ENCODE measurements at regions not wholly inside any gene's neighbourhood (a gene's known extent, or its start where the extent isn't known, plus 50 kb on each side); places are given as distances from the start of the nearest gene placed in this dataset.

DNA sequence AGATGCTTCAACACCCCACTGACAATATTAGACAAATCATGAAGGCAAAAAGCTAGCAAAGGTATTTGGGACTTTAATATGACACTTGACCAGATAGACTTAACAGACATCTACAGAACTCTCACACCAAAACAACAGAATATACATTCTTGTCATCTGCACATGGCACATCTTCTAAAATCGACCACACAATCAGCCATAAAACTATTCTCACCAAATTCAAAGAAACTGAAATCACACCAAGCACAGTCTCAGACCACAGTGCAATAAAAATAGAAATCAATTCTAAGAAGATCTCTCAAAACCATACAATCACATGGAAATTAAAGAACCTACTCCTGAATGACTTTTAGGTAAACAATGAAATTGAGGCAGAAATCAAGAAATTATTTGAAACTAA, 340.8 kb downstream of the PPP1R2C start:
- TF ChIP-seq, protein P1, sequence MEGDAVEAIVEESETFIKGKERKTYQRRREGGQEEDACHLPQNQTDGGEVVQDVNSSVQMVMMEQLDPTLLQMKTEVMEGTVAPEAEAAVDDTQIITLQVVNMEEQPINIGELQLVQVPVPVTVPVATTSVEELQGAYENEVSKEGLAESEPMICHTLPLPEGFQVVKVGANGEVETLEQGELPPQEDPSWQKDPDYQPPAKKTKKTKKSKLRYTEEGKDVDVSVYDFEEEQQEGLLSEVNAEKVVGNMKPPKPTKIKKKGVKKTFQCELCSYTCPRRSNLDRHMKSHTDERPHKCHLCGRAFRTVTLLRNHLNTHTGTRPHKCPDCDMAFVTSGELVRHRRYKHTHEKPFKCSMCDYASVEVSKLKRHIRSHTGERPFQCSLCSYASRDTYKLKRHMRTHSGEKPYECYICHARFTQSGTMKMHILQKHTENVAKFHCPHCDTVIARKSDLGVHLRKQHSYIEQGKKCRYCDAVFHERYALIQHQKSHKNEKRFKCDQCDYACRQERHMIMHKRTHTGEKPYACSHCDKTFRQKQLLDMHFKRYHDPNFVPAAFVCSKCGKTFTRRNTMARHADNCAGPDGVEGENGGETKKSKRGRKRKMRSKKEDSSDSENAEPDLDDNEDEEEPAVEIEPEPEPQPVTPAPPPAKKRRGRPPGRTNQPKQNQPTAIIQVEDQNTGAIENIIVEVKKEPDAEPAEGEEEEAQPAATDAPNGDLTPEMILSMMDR (IDR thresholded peaks at IDR 0.05), result no peak
- ChIA-PET CTCF (no interaction called here), POLR2A (no interaction called here)
- no peak overlapping the region for H3K27ac Mint-ChIP-seq
- no peaks in the 10 kb centered on the region for H3K36me3 Mint-ChIP-seq (ENCODE audit: low read depth)
- intact Hi-C loops (cut with micrococcal nuclease), result no loop called here
- ATAC-seq (ENCODE audit: low read depth), result no peak
- peaks cover 3% of the 10 kb centered on the region for H3K9me3 Mint-ChIP-seq
- H3K4me3 Mint-ChIP-seq, result no peak overlapping the region
- no peaks in the 10 kb centered on the region for H3K4me1 Mint-ChIP-seq
- H3K27me3 Mint-ChIP-seq, result peaks cover 6% of the 10 kb centered on the region
- no peak for DNase-seq

DNA sequence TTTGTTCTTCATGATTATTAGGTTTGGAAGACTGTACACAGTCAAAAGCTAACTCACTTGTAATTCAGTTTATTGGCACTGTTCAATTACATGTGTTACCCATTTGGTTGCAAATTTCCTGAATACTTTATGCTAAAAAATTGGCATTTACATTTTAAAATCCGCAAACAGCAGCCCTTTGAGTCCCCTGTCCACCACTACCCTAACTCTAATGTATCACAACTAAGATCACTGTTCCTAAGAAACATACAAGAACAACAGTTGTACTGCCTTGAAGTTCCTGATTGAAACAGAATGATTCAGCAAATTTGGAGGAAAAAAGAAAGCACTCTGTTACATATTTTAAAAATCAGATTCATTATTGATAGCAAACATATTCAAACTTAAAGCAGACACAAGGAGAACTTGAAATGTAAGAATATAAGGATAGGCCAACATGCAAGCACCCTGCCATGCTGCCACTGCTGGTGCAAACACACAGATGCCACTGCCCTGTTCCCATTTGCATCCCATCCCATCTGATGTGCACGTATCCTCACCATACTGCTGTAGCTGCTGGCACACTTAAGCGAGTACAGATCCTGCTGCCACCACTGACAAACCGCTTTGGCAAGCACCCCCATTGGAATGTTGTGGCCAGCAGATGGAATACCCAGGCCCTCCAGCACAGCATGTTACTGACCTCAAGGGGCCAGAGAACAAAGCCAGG, 343.4 kb downstream of the PPP1R2C start:
- H3K4me1 Mint-ChIP-seq, result no peaks in the 10 kb centered on the region
- no peak overlapping the region for H3K27ac Mint-ChIP-seq
- H3K4me3 Mint-ChIP-seq, result no peak overlapping the region
- CTCF ChIA-PET, result no interaction called here
- no peak for DNase-seq
- POLR2A ChIA-PET, result no interaction called here
- TF ChIP-seq, protein P1 (IDR thresholded peaks at IDR 0.05), result no peak
- peaks cover 3% of the 10 kb centered on the region for H3K9me3 Mint-ChIP-seq
- ATAC-seq (ENCODE audit: low read depth), result no peak
- no peaks in the 10 kb centered on the region for H3K36me3 Mint-ChIP-seq (ENCODE audit: low read depth)
- intact Hi-C loops (cut with micrococcal nuclease), result no loop called here
- peaks cover 6% of the 10 kb centered on the region for H3K27me3 Mint-ChIP-seq

DNA sequence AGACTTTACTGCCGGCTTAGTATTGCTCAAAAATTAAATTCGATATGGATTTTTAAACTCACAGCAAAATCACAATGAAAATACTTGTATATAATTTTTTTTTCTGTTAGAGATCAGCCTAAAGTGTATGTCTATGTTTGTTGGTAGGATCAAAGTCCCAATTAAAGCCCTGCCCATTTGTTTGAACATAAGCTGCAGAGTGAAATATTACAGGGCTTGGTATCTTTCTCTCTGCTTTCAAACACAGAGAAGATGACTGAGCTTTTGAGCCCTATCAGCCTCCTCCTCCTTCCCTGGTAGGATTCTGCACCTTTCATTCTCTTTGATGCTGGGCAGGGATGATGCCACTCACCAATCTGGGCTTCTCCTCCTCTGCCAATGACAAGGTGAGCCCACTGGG, 345.4 kb downstream of the PPP1R2C start:
- intact Hi-C loops (cut with micrococcal nuclease), result no loop called here
- no peak for ATAC-seq (ENCODE audit: low read depth)
- CTCF ChIA-PET, result no interaction called here
- Mint-ChIP-seq H3K9me3 (peaks cover 3% of the 10 kb centered on the region), H3K4me3 (no peak overlapping the region), H3K4me1 (no peaks in the 10 kb centered on the region), H3K27ac (no peak overlapping the region), H3K36me3 (ENCODE audit: low read depth) (no peaks in the 10 kb centered on the region), H3K27me3 (peaks cover 6% of the 10 kb centered on the region)
- DNase-seq, result no peak
- TF ChIP-seq, protein P1 (IDR thresholded peaks at IDR 0.05), result no peak
- POLR2A ChIA-PET, result no interaction called here

DNA sequence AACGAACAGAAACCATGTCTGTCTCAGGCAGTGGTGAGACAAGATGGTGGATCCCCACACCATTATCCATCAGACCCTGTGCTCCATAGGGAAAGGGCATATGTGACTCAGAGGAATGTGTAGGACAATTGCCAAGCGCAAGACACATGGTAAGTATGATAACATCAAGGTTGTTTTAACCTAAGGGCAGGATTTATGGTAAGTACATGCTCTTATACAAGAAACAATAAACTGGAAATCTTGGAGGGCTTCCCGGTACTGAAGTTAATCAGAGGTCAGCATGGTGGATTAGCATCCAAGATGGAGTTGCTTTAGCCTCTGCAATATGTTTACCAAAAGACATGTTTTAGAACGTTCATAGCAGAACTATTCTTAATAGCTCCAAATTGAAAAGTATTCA, 355.0 kb downstream of the PPP1R2C start:
- CTCF ChIA-PET, result no interaction called here
- intact Hi-C loops (cut with micrococcal nuclease), result no loop called here
- POLR2A ChIA-PET, result no interaction called here
- Mint-ChIP-seq H3K27me3 (no peaks in the 10 kb centered on the region), H3K4me3 (no peak overlapping the region), H3K4me1 (no peaks in the 10 kb centered on the region), H3K36me3 (ENCODE audit: low read depth) (no peaks in the 10 kb centered on the region), H3K9me3 (no peaks in the 10 kb centered on the region), H3K27ac (no peak overlapping the region)
- DNase-seq (no peak), ATAC-seq (ENCODE audit: low read depth) (no peak)
- TF ChIP-seq, protein P1 (IDR thresholded peaks at IDR 0.05), result no peak

DNA sequence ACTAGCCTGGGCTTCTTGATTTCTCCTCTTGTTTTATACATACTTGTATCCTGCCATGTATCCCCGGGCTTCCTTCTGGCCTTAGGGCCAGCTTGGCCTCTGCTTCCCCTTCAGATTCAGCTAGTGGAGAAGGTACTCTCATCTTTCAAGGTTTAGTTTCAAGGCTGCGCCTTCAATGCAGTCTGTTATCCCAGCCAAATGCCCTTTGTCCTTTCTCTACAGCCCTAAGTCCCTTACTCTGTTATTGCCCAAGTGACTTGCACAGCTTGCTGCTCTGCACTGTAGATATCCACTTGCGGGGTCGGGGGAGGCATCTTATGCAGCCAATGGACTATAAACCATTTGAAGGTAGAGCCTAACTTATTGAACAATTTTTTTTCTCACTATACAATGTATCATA, 357.5 kb downstream of the PPP1R2C start:
- CTCF ChIA-PET, result no interaction called here
- no peak for ATAC-seq (ENCODE audit: low read depth)

More for the DNA sequence above, 357.5 kb downstream of the PPP1R2C start:
- TF ChIP-seq, protein P1 (IDR thresholded peaks at IDR 0.05), result no peak
- H3K27me3 Mint-ChIP-seq, result no peaks in the 10 kb centered on the region
- no peaks in the 10 kb centered on the region for H3K9me3 Mint-ChIP-seq
- POLR2A ChIA-PET, result interaction anchor here (0.6 kb wide), 1 partner anchor 520 kb away, joined by 5 read pairs; no protein-coding TSS in a partner anchor
- intact Hi-C loops (cut with micrococcal nuclease), result no loop called here
- no peaks in the 10 kb centered on the region for H3K4me1 Mint-ChIP-seq
- no peaks in the 10 kb centered on the region for H3K36me3 Mint-ChIP-seq (ENCODE audit: low read depth)
- no peak overlapping the region for H3K4me3 Mint-ChIP-seq
- H3K27ac Mint-ChIP-seq, result no peak overlapping the region
- no peak for DNase-seq
